ENCODE measurements at regions not wholly inside any gene's neighbourhood (a gene's known extent, or its start where the extent isn't known, plus 50 kb on each side); places are given as distances from the start of the nearest gene placed in this dataset.

DNA sequence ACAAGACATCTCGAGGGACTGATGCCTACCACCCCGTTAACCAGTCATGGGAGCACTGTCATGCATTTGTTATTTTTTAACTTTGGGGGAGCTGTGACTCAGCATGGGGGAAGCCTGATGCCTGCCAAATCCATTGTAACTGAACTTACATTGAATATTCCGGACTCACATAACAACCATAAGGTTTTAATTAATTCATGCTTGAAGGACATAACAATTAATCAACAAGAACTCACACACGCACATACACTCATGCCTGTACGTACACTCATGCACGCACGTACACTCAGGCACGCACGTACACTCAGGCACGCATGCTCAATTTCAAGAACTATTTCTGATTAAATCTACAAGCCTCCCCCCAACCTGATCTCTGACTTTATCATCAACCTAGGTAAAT lies 1639.1 kb downstream of the SUCLG1 start:
- H3K4me1 ChIP-seq (ENCODE audit: control insufficient read depth, insufficient read depth, low read length): no peaks in the 10 kb centered on the region

DNA sequence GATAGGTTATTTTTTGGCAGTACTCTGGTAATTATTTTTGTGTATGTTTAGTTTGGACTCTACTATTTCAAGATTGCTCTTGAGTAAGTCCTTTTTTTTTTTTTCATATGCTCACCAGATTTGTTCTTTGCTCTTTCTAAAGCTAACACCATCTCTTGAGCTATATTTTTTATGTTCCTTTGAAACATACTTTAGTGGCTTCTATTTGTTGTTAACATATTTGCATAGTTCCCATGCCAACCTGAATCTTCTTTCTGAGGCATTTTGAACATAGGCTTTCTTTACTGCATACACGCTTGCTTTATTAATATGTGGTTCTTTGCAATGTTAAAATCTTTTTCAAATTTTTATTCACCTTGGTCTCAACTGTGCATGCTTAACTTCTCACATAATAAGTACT lies 1644.9 kb downstream of the SUCLG1 start:
- Histone ChIP-seq H3K27ac (ENCODE audit: low read length) (no peak overlapping the region), H3K4me3 (ENCODE audit: low read depth in 2 of 2, low read length in 2 of 2) (no peak overlapping the region), H3K27me3 (ENCODE audit: control insufficient read depth, insufficient read depth, low read length) (no peaks in the 10 kb centered on the region), H3K4me1 (ENCODE audit: control insufficient read depth, insufficient read depth, low read length) (no peaks in the 10 kb centered on the region), H3K36me3 (ENCODE audit: control insufficient read depth, insufficient read depth, low read length) (no peaks in the 10 kb centered on the region), H3K9me3 (ENCODE audit: control insufficient read depth, insufficient read depth, low read depth, low read length) (no peaks in the 10 kb centered on the region)
- POLR2A ChIA-PET: no interaction called here
- in situ Hi-C loops (cut with HindIII; ENCODE audit: low pct_unique_long_range_greater_than_20kb, low sequenced_read_pairs) (no loop called here), intact Hi-C loops (cut with micrococcal nuclease; ENCODE audit: unreplicated experiment) (no loop called here)
- no peak for DNase-seq (ENCODE audit: low read depth, low spot score)
- TF ChIP-seq, protein P1, sequence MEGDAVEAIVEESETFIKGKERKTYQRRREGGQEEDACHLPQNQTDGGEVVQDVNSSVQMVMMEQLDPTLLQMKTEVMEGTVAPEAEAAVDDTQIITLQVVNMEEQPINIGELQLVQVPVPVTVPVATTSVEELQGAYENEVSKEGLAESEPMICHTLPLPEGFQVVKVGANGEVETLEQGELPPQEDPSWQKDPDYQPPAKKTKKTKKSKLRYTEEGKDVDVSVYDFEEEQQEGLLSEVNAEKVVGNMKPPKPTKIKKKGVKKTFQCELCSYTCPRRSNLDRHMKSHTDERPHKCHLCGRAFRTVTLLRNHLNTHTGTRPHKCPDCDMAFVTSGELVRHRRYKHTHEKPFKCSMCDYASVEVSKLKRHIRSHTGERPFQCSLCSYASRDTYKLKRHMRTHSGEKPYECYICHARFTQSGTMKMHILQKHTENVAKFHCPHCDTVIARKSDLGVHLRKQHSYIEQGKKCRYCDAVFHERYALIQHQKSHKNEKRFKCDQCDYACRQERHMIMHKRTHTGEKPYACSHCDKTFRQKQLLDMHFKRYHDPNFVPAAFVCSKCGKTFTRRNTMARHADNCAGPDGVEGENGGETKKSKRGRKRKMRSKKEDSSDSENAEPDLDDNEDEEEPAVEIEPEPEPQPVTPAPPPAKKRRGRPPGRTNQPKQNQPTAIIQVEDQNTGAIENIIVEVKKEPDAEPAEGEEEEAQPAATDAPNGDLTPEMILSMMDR (IDR thresholded peaks at IDR 0.05): no peak
- TF ChIP-seq SIN3A (IDR thresholded peaks at IDR 0.05; ENCODE audit: borderline replicate concordance, insufficient read depth, low read depth, low read length) (no peak), POLR2AphosphoS5 (IDR thresholded peaks at IDR 0.05; ENCODE audit: low read depth, low read length) (no peak), TCF7L2 (IDR thresholded peaks at IDR 0.05; ENCODE audit: low read depth, low read length) (no peak)
- TF ChIP-seq, protein P2, sequence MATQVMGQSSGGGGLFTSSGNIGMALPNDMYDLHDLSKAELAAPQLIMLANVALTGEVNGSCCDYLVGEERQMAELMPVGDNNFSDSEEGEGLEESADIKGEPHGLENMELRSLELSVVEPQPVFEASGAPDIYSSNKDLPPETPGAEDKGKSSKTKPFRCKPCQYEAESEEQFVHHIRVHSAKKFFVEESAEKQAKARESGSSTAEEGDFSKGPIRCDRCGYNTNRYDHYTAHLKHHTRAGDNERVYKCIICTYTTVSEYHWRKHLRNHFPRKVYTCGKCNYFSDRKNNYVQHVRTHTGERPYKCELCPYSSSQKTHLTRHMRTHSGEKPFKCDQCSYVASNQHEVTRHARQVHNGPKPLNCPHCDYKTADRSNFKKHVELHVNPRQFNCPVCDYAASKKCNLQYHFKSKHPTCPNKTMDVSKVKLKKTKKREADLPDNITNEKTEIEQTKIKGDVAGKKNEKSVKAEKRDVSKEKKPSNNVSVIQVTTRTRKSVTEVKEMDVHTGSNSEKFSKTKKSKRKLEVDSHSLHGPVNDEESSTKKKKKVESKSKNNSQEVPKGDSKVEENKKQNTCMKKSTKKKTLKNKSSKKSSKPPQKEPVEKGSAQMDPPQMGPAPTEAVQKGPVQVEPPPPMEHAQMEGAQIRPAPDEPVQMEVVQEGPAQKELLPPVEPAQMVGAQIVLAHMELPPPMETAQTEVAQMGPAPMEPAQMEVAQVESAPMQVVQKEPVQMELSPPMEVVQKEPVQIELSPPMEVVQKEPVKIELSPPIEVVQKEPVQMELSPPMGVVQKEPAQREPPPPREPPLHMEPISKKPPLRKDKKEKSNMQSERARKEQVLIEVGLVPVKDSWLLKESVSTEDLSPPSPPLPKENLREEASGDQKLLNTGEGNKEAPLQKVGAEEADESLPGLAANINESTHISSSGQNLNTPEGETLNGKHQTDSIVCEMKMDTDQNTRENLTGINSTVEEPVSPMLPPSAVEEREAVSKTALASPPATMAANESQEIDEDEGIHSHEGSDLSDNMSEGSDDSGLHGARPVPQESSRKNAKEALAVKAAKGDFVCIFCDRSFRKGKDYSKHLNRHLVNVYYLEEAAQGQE (IDR thresholded peaks at IDR 0.05; ENCODE audit: insufficient read depth in 1 of 2, low read depth in 2 of 2, low read length in 1 of 2): no peak
- no TSS peak for BruUV-seq (replicated peaks)
- ATAC-seq: no peak
- CTCF ChIA-PET: no interaction called here

More for the DNA sequence above, 1639.1 kb downstream of the SUCLG1 start:
- no TSS peak for BruUV-seq (replicated peaks)
- in situ Hi-C loops (cut with HindIII; ENCODE audit: low pct_unique_long_range_greater_than_20kb, low sequenced_read_pairs) (no loop called here), intact Hi-C loops (cut with micrococcal nuclease; ENCODE audit: unreplicated experiment) (no loop called here)
- Histone ChIP-seq H3K9me3 (ENCODE audit: control insufficient read depth, insufficient read depth, low read depth, low read length) (no peaks in the 10 kb centered on the region), H3K27me3 (ENCODE audit: control insufficient read depth, insufficient read depth, low read length) (no peaks in the 10 kb centered on the region), H3K36me3 (ENCODE audit: control insufficient read depth, insufficient read depth, low read length) (no peaks in the 10 kb centered on the region), H3K27ac (ENCODE audit: low read length) (no peak overlapping the region), H3K4me3 (ENCODE audit: low read depth in 2 of 2, low read length in 2 of 2) (no peak overlapping the region)
- POLR2A ChIA-PET: no interaction called here
- TF ChIP-seq TCF7L2 (IDR thresholded peaks at IDR 0.05; ENCODE audit: low read depth, low read length): no peak
- TF ChIP-seq POLR2AphosphoS5 (IDR thresholded peaks at IDR 0.05; ENCODE audit: low read depth, low read length): no peak
- TF ChIP-seq, protein P2 (IDR thresholded peaks at IDR 0.05; ENCODE audit: insufficient read depth in 1 of 2, low read depth in 2 of 2, low read length in 1 of 2): no peak
- TF ChIP-seq, protein P1 (IDR thresholded peaks at IDR 0.05): no peak
- TF ChIP-seq SIN3A (IDR thresholded peaks at IDR 0.05; ENCODE audit: borderline replicate concordance, insufficient read depth, low read depth, low read length): no peak
- DNase-seq (ENCODE audit: low read depth, low spot score) (no peak), ATAC-seq (no peak)
- CTCF ChIA-PET: no interaction called here

Measured in Panc1 (cell line).